HG03280 (cell line): ENCODE measurements at regions not wholly inside any gene's neighbourhood (a gene's known extent, or its start where the extent isn't known, plus 50 kb on each side); places are given as distances from the start of the nearest gene placed in this dataset.

Experiments
- ATAC-seq: cut with Tn5 transposase; IDR thresholded peaks from one replicate; pipeline ENCODE4 v1.9.1; 2021; ENCODE audit warnings: mild to moderate bottlenecking, moderate library complexity; ENCODE audit not compliant: unreplicated experiment

DNA sequence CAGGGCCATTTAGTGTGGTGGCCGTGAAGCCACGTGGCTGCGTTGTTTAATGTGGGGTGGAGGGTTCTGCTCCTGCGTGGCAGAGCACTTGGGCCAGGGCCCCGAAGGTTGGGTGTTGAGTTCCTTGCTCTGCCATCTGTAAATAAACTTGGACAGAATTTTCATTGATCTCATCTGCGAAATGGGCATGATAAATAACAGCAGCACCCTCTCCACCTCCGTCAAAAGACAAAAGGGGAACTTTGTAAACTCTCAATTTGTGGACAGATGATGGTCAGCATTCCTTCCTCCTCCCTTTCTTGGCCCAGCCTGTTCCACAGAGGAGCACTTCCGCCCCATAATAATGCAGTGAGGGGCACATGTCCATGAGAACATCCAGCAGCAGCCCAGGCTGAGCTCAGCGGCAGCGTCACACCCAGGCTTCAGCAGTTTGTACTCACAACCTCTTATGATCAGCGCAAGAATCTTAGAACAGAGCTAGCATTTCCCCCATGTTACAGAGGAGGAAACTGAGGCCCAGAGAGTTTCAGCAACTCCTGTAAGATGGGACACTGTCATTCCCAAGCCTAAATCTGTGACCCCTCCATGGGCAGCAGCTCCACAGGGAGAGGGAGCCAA, 874.5 kb downstream of the BRD1 start:
- no peak for ATAC-seq

GRCh38 chr22:48952256-48953102, 875.2 kb downstream of the BRD1 start:
- ATAC-seq: no peak

DNA sequence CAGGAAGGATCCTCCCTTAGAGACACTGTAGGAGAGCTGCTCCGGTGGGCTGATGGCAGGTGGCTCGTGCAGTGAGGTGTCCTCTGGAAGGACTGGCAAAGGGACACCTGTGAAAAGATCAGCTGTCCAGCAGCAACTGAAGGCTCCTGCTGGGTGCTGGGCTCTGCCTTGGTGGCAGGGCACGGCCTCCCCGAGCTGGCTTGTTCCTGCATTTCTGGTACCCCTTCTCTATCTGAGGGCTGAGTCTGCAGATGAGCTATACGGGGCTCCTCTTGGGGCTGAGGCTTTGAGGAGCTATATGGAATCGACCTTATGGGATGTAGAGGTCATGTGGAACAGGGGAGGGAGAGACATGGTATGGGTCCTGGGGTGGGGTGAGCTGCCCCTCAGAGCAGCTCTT, 875.8 kb downstream of the BRD1 start:
- no peak for ATAC-seq

DNA sequence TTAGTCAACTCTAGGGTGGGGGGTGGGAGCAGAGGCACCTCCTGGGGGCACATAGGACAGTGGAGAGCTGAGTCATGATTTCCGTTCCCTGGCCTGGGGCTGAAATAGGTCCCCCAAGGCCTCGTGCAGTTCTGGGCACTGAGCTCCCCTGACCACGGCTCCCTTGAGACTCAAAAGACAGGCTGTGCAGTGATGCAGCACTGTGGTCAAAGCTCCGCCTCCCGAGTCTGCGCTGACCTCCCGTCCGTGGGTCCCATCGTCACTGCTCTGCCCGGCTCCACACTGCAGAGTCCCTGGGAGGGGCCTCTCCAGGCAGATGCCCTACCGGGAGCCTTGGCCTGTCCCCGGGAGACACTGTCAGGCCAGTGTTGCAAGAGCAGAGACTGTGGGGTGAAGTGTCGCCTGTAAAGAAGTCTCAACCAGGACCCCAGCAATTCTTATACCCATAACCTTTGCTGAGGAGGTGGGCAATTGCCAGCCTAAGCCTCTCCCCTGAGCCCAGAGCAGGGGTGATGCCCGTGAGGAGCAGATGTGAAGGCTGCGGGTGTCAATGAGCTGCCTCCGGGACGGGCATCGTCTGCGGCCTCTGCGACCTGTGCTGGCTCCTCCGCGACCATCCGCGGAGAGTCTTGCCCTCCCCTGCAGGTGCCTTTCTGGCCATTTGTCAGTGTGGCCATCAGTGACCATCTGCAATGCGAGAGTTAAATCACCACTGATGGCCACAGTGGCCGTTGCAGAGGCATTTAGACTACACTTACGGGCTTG, 877.3 kb downstream of the BRD1 start:
- ATAC-seq: no peak

DNA sequence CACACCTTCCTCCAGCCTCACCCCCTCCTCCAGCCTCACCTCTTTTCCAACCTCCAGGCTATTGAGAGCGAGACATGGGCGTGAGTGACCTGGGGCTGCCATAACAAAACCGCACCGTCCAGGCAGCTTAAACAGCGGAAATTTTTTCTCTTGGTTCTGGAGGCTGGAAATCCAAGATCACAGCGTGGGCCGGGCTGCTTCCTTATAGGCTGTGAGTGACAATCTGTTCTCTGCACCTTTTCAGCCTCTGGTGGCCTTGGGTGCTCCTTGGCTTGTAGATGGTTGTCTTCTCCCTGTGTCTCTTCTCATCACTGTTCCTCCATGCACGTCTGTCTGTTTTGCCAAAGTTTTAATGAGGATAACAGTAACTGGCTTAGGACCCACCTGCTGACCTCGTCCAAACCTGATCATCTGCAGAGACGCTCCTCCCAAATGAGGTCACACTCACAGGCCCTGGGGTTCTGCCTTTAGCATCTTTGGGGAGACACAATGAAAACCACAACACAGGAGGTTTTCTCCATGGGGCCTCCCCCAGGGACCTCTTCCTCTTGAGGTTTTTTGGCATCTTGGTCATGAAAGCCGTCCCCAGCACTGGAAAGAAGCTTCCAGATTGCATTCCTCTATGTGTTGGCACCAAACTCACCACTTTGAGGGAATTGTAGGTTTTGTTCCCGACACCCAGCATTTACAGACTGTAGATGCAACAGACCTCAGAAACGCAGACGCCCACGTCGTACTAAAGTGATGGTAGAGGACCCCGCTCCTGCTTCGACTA, 878.1 kb downstream of the BRD1 start:
- no peak for ATAC-seq

- no peak for ATAC-seq
These were observed 879.0 kb downstream of the BRD1 start for GRCh38 chr22:48948575-48949170.

- ATAC-seq: no peak
These were observed 880.0 kb downstream of the BRD1 start for GRCh38 chr22:48947636-48948035.

DNA sequence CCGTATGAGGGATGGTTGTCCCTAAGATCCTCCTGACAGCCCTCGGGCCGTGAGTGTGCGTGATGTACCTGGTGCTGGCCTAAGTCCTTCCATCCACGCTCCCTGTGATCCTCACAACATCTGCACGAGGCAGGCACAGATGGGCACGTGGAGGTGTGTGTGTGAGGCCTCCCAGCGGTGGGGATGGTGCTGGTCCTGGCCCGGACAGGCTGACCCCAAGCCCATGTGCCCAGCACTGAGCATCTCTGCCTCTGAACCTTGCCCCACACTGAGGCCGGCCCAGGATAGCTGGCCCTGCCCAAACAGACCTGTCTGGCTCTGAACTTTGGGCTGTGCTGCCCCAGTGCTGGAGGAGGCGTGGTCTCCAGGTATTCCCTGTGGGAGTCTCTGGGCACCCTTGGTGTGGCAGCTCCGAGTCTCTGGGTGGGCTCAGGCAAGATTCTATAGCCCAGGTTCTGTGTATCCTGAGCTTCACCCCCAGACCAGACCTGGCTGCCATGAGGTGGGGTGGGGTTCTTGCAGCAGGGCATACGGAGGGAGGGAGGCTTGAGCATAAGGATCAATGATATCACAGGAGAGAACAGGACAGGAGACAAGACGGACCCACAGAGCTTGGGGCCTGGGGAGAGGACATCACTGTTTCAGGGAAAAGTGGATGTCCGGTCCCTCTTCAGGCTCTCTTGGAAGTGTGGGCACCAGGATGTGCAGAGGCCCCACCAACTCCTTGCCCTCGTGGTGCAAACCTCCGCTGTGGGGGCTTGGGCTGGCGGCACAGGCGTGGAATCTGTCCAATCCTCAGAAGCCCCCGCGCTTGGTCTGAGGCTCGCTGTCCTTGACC, 881.8 kb downstream of the BRD1 start:
- no peak for ATAC-seq

GRCh38 chr22:48944751-48945620, 882.7 kb downstream of the BRD1 start:
- ATAC-seq: no peak

DNA sequence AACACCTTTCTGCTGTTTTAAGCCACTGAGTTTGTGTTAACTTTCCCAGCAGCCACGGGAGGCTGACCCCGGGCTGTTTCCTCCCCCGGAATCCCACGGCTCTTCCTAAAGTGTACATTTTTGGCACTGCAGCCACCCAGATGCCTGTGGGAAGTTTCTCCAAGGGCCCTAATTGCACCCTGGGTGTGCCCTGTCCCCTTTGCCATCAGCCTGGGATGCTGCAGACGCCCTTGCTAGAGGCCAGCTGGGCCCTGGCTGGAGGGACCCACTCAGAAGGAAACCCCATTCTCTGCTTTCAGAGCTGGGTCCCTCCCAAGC, 883.3 kb downstream of the BRD1 start:
- no peak for ATAC-seq

- no peak for ATAC-seq
These were observed 883.9 kb downstream of the BRD1 start for GRCh38 chr22:48943567-48944432.

DNA sequence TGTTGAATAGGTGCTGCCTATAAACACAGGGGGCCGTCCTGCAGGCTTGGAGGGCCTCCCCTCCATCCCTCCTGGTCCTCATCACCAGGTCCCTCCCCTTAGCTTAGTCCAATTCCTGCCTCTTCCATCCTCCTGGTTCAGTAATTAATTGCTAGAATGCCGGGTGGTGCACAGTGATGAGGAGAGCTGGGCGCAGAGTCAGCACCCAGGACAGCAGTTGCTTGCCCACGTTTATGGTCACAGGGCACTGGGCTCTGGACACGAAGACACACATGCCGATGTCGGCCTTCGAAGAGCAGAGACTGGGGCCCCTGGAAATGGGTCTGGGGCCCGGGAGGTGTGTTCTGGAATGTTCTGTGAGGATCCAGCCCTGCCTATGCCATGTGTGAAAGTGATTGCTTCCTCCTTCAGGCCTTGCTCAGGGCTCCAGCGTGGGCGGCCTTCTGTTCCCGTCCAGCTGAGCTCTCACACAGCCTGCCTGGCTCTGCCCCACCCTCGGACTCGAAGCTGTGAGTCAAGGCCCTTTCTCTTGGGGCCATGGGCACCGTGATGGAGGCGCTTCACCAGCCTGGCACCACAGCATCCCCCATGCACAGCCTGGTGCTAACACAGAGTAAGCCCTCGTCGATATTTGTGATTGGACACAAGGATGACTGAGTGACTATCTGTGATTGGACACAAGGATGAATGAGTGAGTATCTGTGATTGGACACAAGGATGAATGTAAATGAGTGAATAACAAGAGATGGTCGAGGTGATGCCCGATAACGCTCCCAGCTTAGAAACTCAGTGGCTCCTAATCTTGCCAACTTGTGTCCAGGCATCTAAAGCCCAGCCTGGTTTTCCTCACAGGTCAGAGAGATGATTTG, 884.7 kb downstream of the BRD1 start:
- ATAC-seq: no peak

GRCh38 chr22:48941903-48942575, 885.6 kb downstream of the BRD1 start:
- no peak for ATAC-seq

DNA sequence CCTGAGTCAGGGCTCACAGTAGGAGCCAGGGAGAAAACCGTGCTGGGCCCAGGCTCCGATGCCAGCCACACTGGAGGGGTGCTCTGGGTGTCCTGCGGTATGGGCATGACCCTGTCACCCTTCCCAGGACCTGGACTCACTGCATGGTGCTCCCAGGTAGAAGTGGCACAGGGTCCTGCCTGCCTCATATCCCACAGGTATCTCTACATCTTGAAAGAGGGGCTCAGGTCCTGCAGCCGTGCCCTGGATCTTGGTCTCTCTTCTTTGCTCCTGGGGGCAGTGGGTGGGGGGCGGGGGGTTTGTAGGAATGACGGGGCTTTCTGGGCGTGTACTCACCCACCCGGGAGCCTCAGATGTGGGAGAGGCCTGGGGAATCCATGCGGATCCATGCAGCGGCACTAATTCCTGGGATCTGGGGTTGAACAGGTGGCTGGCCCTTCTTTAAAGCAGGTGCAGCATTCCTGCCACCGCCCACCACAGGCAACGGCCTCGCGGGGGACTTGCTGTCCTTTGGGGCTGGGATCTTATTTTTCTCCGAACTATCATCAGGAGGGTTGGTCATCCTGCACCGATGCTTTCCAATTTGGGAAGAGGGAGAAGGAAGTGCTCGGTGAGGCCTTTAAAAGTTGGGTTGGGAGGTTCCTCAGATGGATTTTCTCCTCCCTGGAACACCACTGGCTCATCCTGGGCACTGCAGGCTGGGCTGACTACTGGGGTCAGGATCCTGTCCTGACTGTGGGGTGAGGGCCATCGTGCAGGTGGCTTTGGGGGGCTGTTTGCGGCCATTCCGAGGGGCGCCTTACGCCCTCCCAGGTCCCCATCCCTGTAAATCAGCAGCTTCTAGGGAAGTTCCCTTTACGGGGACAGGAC, 886.4 kb downstream of the BRD1 start:
- ATAC-seq: no peak

- ATAC-seq: no peak
These were observed 887.2 kb downstream of the BRD1 start for GRCh38 chr22:48940266-48941032.
